COLO668 (cell line): ENCODE measurements at regions not wholly inside any gene's neighbourhood (a gene's known extent, or its start where the extent isn't known, plus 50 kb on each side); places are given as distances from the start of the nearest gene placed in this dataset.

Source experiments
- DNase-seq: peaks from one replicate; lab custom pipeline; 2025; ENCODE audit not compliant: unreplicated experiment; lab: John Stamatoyannopoulos, UW

- DNase-seq = no peak
Measured at GRCh38 chr14:71525663-71526221, 406.5 kb upstream of the RGS6 start.

DNA sequence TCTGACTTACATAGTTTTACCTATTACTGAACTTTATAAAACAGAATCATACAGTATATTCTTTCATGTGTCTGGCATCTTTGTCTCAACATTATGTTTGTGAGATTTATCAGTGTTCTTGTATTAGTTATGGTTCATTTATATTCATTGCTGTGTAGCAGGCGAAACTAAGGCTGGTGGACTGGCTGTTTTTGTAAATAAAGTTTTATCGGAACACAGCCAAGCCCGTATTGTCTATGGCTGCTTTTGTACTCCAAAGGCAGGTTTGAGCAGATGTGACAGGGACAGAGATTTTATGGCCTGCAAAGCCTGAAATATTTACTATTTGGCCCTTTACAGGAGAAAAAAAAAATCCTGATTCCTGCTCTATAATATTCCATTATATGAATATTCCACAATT, 405.8 kb upstream of the RGS6 start:
- DNase-seq = no peak

- no peak for DNase-seq
Measured at GRCh38 chr14:71527838-71528237, 404.4 kb upstream of the RGS6 start.

DNA sequence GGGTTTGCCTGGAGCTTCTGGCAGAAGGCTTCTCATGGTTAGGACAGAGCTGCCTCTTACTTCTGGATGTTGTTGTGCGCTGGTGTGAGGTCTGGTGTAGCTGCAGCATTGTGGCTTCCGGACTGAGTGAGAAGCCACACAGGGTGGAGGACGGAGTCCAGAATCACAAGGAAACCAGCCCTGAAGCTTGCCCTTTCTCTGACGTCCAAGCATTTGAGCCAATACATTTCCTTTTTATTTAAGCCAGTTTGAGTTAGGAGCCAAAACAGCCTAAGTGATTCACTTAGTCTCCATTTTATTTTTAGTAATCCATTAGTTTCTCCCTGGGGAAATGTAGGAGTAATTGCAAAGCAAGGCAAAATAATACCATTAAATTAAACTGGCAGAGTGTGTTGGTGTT, 402.4 kb upstream of the RGS6 start:
- no peak for DNase-seq

DNA sequence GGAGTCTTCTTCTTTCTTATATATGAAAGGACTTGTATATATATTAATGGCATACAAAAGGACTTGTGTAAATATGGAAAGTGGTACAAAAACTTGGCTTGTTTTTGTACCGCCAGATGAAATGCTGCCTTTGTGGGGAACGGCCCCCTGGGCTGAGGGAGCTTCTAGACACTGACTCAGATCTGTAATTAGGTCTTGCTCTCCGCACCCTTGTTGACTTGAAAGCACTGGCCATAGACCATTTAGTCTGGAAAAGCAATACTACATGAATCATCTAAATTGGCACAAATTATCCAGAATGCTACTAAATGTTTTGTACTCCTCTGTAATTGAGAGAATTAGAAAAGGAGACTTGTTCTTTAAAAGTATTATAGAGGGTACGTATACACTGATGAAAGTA, 399.9 kb upstream of the RGS6 start:
- no peak for DNase-seq

DNA sequence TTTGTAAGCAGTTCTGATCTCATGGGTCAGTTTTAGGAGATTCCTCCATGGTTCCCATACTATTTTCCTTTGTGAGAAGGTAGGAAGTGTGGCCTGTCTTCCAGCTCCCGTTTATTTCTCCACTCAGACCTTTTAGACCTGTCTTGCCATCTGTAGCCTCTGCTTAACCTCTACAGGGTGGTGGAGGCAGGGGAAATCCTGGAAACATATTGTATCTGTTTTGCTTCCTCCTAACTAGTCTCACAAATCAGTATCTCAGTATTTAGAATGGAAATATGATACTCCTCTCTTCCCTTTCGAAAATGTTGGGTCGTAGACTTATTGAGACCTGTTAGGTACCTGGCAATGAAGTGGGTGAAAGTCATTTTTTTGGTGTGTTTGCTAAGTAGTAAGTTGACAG, 399.4 kb upstream of the RGS6 start:
- no peak for DNase-seq

- no peak for DNase-seq
Measured at GRCh38 chr14:71533390-71533789, 398.8 kb upstream of the RGS6 start.

GRCh38 chr14:71533800-71534199, 398.4 kb upstream of the RGS6 start:
- no peak for DNase-seq

GRCh38 chr14:71534506-71534905, 397.7 kb upstream of the RGS6 start:
- DNase-seq = no peak

DNA sequence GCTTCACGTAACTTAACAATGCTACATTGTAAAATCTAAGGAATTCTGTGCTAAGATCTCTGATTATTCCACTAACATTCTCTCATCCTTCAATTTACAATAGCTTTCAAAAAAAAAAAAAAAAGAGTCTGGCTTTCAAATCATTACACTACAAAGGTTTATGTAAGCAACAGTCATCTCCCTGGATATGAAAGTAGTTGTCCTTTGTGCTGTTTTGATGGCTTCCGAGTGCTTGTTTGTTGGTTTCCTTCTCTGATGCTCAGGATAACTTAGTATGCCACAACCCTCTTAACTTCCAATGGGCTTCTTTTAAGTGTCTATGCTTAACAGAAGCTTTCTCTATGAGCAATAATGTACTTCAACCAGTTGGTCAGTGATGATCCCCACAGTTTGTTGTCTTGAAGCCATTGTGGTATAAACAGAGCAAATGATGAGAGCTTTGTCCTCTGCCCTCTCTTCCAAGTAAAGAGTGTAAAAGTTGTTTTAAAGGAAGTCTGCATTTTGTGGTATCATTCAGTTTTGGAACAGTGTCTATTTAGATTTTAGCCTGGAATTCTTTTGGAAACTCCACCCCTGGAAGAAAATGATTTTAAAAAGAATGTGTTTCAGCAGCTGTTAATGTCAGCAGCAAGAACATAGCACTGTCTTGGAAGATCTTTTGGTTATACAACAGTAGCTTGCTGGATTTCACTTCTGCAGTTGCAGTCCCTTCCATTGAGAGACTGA, 396.1 kb upstream of the RGS6 start:
- no peak for DNase-seq

GRCh38 chr14:71536927-71537772, 395.1 kb upstream of the RGS6 start:
- no peak for DNase-seq

DNA sequence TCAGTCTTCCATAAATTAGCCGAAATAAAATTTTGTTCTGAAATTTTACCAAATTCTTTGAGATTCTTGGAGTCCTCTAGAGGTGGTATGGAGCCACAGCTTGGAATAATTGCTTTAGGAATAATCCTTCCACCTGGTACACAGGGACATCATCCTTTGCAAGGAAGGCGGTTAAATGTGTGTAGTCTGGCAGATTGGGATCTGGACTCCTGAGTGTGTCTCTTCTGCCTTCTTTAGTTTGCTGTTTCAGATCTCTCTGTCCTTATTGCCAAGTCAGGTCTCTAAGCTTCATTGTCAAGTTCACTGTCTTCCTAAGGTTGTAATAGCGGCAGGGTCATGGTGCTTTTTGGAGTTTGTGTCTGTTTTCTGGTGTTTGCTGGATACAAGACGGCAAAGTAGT, 393.9 kb upstream of the RGS6 start:
- no peak for DNase-seq

- DNase-seq = no peak
Measured at GRCh38 chr14:71538938-71539649, 393.1 kb upstream of the RGS6 start.

- no peak for DNase-seq
Measured at GRCh38 chr14:71539650-71540285, 392.5 kb upstream of the RGS6 start.

DNA sequence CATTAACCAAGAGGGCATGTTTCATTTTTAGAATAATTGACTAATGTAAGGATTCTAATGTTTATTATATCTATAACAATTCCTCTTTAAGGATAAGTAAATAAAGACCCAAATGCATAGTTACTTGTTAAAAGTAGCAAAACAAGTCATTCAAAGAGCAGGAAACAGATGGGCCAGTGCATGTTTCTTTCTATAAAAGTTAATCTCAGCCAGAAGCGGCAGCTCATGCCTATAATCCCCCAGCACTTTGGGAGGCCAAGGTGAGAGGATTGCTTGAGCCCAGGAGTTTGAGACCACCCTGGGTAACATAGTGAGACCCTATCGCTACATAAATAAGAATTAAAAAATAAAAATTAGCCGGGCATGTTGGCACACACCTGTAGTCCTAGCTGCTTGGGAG, 391.0 kb upstream of the RGS6 start:
- DNase-seq = no peak

GRCh38 chr14:71541973-71542690, 390.1 kb upstream of the RGS6 start:
- no peak for DNase-seq

DNA sequence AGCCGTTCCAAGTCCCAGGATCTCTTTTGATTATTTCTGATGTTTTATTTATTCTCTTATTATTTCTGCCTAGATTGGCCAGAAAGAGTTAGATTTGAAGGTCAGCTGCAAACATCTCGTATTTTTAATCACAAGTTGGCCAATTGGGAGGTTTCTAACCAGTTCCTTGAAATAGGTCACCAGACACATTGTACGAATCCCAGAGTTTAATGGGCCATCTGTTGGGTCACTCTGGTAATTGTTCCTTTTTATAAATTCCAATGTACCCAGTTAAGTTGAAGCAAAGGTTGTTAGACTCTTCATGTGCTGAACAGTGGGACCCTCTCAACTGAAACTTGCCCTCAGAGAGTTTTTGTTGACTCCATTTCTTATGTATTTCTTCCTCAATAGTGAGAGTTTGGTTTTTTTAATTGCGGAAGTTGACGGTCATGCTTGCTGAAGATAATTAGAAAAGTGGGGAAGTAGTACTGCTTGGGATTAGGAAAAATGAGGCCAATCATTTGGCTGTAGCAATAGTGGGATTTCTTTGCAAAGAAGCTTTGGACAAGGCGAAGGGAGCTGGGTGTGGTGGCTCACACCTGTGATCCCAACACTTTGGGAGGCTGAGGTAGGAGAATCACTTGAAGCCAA, 382.7 kb upstream of the RGS6 start:
- no peak for DNase-seq

- no peak for DNase-seq
Measured at GRCh38 chr14:71550367-71550766, 381.9 kb upstream of the RGS6 start.

- no peak for DNase-seq
Measured at GRCh38 chr14:71551291-71551950, 380.8 kb upstream of the RGS6 start.
